ENCODE measurements at regions not wholly inside any gene's neighbourhood (a gene's known extent, or its start where the extent isn't known, plus 50 kb on each side); places are given as distances from the start of the nearest gene placed in this dataset.
"Not testable (repeated sequence)": the region's sequence is repeated elsewhere in the genome, so short reads cannot be mapped to it uniquely, and the experiment has no call there.

DNA sequence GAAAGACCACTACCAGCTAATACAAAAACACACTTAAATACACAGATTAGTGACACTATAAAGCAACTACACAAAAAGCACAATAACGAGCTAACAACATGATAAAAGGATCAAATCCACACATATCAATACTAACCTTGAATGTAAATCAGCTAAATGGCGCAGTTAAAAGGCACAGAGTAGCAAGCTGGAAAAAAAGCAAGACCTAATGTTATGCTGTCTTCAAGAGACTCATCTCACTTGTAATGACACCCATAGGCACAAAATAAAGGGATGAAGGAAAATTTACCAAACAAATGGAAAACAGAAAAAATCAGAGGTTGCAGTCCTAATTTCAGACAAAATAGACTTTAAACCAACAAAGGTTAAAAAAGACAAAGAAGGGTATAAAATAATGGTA, 86.3 kb downstream of the NUS1 start:
- DNase-seq, result no peak

DNA sequence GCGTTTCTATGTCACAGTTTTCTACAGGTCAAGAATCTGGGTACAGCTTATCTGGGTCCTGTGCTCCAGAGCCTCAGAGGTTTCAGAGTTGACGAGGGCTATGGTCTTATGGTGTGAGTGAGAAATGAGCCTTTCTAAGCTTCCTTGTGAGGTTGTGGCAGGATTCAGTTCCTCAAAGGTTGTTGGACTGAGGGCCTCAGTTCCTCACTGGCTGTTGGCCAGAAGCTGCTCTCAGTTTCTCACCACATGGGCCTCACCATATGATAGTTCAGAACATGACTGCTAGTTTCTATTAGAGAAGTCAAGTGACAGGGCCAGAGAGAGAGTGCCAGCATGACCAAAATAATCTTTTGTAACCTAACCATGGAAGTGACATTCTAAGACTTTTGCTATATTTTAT, 96.1 kb downstream of the NUS1 start:
- DNase-seq, result no peak

GRCh38 chr6:117776441-117776840, 101.2 kb downstream of the NUS1 start:
- DNase-seq, result no peak

GRCh38 chr6:117781550-117781949, 106.3 kb downstream of the NUS1 start:
- DNase-seq, result no peak

DNA sequence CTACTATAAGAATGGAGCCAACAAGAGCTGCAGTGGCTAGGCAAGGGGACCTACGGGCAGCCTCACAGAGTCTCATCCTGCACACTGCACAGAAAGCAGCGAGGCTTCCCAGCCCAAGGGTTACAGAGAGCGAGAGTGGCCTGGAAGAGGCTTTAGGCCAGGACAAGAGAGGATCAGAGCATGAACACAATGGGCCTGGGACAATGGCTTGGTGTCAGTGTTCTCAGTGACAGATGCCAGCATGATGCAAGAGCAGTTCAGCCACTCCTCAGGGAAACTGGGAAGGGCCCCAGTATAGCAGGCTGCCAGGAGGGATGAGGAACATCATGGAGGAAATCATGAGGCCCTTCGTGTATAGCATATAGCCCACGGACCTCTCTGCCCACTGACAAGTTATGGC, 108.0 kb downstream of the NUS1 start:
- DNase-seq, result no peak

DNA sequence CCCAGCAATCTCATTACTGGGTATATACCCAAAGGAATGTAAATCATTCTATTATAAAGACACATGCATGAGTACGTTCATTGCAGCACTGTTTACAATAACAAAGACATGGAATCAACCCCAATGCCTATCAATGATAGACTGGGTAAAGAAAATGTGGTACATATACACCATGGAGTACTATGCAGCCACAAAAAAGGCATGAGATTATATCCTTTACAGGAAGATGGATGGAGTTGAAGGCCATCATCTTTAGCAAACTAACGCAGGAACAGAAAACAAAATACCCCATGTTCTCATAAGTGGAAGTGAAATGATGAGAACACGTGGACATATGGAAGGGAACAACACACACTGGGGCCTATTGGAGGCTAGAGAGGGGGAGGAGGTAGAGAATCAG, 115.7 kb downstream of the NUS1 start:
- no peak for DNase-seq

- DNase-seq, result no peak
Measured at GRCh38 chr6:117795234-117795633, 111.8 kb upstream of the SLC35F1 start.

GRCh38 chr6:117798819-117799218, 108.2 kb upstream of the SLC35F1 start:
- DNase-seq, result not testable (repeated sequence)

- DNase-seq, result no peak
Measured at GRCh38 chr6:117810269-117810668, 96.8 kb upstream of the SLC35F1 start.

- DNase-seq, result no peak
Measured at GRCh38 chr6:117817499-117817898, 89.6 kb upstream of the SLC35F1 start.

- no peak for DNase-seq
Measured at GRCh38 chr6:117817992-117818391, 89.1 kb upstream of the SLC35F1 start.

DNA sequence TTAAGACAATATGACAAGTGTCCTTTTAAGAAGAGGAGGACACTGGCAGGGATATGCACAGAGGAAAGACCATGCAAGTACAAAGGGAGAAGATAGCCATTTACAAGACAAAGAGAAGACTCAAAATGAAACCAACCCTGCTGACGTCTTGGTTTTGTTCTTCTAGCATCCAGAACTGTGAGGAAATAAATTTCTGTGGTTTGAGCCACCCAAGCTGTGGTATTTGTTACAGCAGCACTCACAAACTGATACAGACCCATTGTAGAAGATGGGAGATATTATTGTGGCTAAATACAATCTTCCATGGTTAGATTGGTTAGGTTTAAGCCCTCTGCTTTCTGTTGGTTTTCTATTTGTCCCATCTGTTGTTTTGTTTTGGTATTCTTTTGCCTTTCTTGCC, 88.6 kb upstream of the SLC35F1 start:
- DNase-seq, result peak; percentile 6

DNA sequence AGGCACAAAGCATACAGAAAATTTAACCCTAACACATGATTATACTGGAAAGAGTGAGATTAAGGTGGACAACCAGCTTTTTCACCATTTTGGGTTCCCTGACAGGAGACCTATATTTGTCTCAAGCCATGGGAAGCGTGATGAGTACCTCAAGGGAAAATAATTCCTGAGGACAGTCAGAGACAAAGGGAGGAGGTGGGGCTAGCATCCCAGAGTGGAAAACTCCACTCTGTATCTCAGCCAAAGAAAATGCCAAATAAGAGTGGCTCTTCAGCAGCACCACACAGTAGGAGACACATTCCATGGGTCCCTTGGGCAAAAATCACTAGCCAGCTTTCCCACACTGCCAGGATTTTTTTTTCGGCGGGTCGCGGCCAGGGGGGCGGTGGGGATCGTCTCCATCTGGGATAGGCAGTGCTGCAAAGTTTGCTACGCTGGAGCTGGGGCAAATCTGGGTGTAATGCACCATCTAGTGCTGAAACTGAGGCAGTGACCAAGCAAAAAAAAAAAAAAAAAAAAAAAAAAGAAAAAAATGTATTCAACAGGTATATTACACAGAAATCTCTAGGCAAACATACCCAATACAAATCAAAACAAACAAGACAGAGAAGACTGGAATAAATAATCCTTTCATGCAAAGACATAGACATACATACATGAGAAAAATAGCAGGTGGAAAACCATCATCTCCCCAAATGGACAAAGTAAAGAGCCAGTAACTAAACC, 77.3 kb upstream of the SLC35F1 start:
- no peak for DNase-seq

- no peak for DNase-seq
Measured at GRCh38 chr6:117837261-117837660, 69.8 kb upstream of the SLC35F1 start.

DNA sequence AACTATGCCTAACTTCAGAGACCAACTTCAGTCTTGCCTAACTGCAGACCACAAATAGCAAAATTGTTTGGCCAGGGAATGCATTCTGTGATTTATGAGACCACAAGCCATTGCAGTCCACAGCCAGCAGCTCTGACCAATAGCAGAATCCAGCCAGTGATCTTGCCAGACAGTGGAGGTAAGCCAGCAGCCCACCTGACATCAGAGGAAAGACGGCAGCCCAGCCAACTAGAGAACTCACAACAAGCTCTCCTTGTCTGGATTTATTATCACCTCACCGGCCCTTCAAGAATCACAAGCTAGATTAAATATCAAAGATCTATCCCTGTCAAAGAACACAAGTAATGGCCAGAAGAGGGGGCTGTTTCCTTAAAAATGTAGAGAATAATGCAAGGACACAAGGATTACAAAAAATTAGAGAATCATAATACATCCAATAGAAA, 66.5 kb upstream of the SLC35F1 start:
- peak; percentile 20 for DNase-seq

DNA sequence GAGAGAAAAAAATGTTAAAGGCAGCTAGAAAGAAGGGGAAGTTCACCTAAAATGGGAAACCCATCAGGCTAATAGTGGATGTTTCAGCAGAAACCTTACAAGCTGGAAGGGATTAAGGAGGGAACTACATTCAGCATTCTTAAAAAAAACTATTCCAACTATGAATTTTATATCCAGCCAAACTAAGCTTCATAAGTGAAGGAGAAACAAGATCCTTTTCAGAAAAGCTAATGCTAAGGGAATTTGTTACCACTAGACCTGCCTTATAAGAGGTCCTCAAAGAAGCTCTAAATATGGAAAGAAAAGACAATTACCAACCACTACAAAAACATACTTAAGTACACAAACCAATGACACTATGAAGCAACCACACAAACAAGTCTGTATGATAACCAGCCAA, 59.2 kb upstream of the SLC35F1 start:
- no peak for DNase-seq

GRCh38 chr6:117849087-117849486, 58.0 kb upstream of the SLC35F1 start:
- DNase-seq, result no peak
